WTC11 (cell line): ENCODE measurements at regions not wholly inside any gene's neighbourhood (a gene's known extent, or its start where the extent isn't known, plus 50 kb on each side); places are given as distances from the start of the nearest gene placed in this dataset.

Experiments
- ATAC-seq: fragments of 200-7000 bp; cut with Tn5 transposase; 2 replicates; pipeline ENCODE4 v1.10.0; 2021; ENCODE audit warnings: mild to moderate bottlenecking, moderate library complexity
- CTCF ChIA-PET: fragments of 300-600 bp; sonication (Branson Sonifier 250); formaldehyde crosslinking; loops from one replicate; lab custom pipeline; 2021; ENCODE audit warnings: antibody characterized with exemption; lab: Charles Lee
- POLR2A ChIA-PET: fragments of 350-600 bp; sonication (Branson Sonifier 250); formaldehyde crosslinking; loops from one replicate; lab custom pipeline; 2021; ENCODE audit warnings: antibody characterized with exemption; lab: Charles Lee
- DNase-seq: peaks from one replicate; pipeline ENCODE4 v3.0.0; 2021; ENCODE audit warnings: low spot score
- H3K27ac Mint-ChIP-seq: 2 replicates; pipeline ENCODE4 v1.8.0; 2021; ENCODE audit warnings: mixed read lengths
- H3K27me3 Mint-ChIP-seq: 2 replicates; pipeline ENCODE4 v1.8.0; 2021; ENCODE audit warnings: low read depth, mild to moderate bottlenecking, moderate library complexity, mixed read lengths
- H3K36me3 Mint-ChIP-seq: 2 replicates; pipeline ENCODE4 v1.8.0; 2021; ENCODE audit warnings: mixed read lengths
- H3K4me1 Mint-ChIP-seq: 2 replicates; pipeline ENCODE4 v1.8.0; 2022; ENCODE audit warnings: mixed read lengths
- H3K4me3 Mint-ChIP-seq: 2 replicates; pipeline ENCODE4 v1.8.0; 2021; ENCODE audit warnings: mild to moderate bottlenecking, moderate library complexity, mixed read lengths
- H3K9me3 Mint-ChIP-seq: 2 replicates; pipeline ENCODE4 v1.8.0; 2021; ENCODE audit warnings: mixed read lengths
- ATF6 ChIP-seq: sonication (generic); formaldehyde crosslinking; IDR thresholded peaks from 2 replicates; pipeline ENCODE4 v1.8.1; 2023; ENCODE audit warnings: mild to moderate bottlenecking, missing genetic modification reagents
- CBFB ChIP-seq: sonication (generic); formaldehyde crosslinking; IDR thresholded peaks from 2 replicates; pipeline ENCODE4 v1.8.1; 2022; ENCODE audit warnings: mild to moderate bottlenecking, low read depth, missing genetic modification reagents
- ELF4 ChIP-seq: sonication (generic); formaldehyde crosslinking; IDR thresholded peaks from 2 replicates; pipeline ENCODE4 v1.8.1; 2022; ENCODE audit warnings: low read depth, mild to moderate bottlenecking, moderate library complexity, missing genetic modification reagents
- GABPB1 ChIP-seq: sonication (generic); formaldehyde crosslinking; IDR thresholded peaks from 2 replicates; pipeline ENCODE4 v1.8.1; 2023; ENCODE audit warnings: mild to moderate bottlenecking, missing genetic modification reagents
- MLX ChIP-seq: sonication (generic); formaldehyde crosslinking; IDR thresholded peaks from 2 replicates; pipeline ENCODE4 v1.8.1; 2023; ENCODE audit warnings: mild to moderate bottlenecking, missing genetic modification reagents, moderate library complexity
- PRDM15 ChIP-seq: sonication (generic); formaldehyde crosslinking; IDR thresholded peaks from 2 replicates; pipeline ENCODE4 v1.8.0; 2022; ENCODE audit warnings: missing genetic modification reagents
- PRRX2 ChIP-seq: fragments of 250-450 bp; sonication (Bioruptor Pico); IDR thresholded peaks from 2 replicates; pipeline ENCODE4 v1.8.0; 2021; ENCODE audit warnings: mild to moderate bottlenecking
- TEAD1 ChIP-seq: sonication (generic); formaldehyde crosslinking; IDR thresholded peaks from 2 replicates; pipeline ENCODE4 v1.8.0; 2022; ENCODE audit warnings: mild to moderate bottlenecking, missing genetic modification reagents
- TP53 ChIP-seq: sonication (generic); formaldehyde crosslinking; IDR thresholded peaks from 2 replicates; pipeline ENCODE4 v1.8.1; 2023; ENCODE audit warnings: mild to moderate bottlenecking, missing genetic modification reagents
- ZBTB21 ChIP-seq: sonication (generic); formaldehyde crosslinking; IDR thresholded peaks from 2 replicates; pipeline ENCODE4 v1.8.1; 2023; ENCODE audit warnings: mild to moderate bottlenecking, missing genetic modification reagents, borderline replicate concordance
- ZNF219 ChIP-seq: sonication (generic); formaldehyde crosslinking; IDR thresholded peaks from 2 replicates; pipeline ENCODE4 v1.8.0; 2023; ENCODE audit warnings: missing genetic modification reagents, mild to moderate bottlenecking, borderline replicate concordance
- ZNF416 ChIP-seq: fragments of 250-450 bp; sonication (Bioruptor Pico); IDR thresholded peaks from 2 replicates; pipeline ENCODE4 v1.9.0; 2021; ENCODE audit warnings: mild to moderate bottlenecking, inconsistent platforms
- ZNF423 ChIP-seq: fragments of 250-450 bp; sonication (Bioruptor Pico); IDR thresholded peaks from 2 replicates; pipeline ENCODE4 v2.1.2; 2022; ENCODE audit warnings: mild to moderate bottlenecking, moderate library complexity
- ZNF425 ChIP-seq: fragments of 250-450 bp; sonication (Bioruptor Pico); conservative IDR thresholded peaks from 2 replicates; pipeline ENCODE4 v1.9.0; 2021; ENCODE audit warnings: mild to moderate bottlenecking
- TF ChIP-seq, protein P1 (sequence below): fragments of 250-450 bp; sonication (Bioruptor Pico); IDR thresholded peaks from 2 replicates; pipeline ENCODE4 v1.9.0; 2021; ENCODE audit warnings: mild to moderate bottlenecking
- TF ChIP-seq, protein P2 (sequence below): sonication (generic); formaldehyde crosslinking; conservative IDR thresholded peaks from 2 replicates; pipeline ENCODE4 v1.8.1; 2023; ENCODE audit warnings: mild to moderate bottlenecking, low read depth, missing genetic modification reagents, moderate library complexity

GRCh38 chr13:28602580-28602979 lies 56.4 kb upstream of the POMP start:
- ChIA-PET CTCF (interaction anchor here (1.0 kb wide), 1 partner anchor 54 kb away, joined by 3 read pairs; no protein-coding TSS in a partner anchor), POLR2A (interaction anchor here (0.6 kb wide), 1 partner anchor 214 kb away, joined by 3 read pairs; no protein-coding TSS in a partner anchor)
- Mint-ChIP-seq H3K4me3 (no peak overlapping the region), H3K36me3 (no peaks in the 10 kb centered on the region), H3K27me3 (no peaks in the 10 kb centered on the region; the same call in 1 of the 2 replicates), H3K4me1 (peaks cover 6% of the 10 kb centered on the region), H3K27ac (no peak overlapping the region), H3K9me3 (peaks cover 14% of the 10 kb centered on the region)
- TF ChIP-seq TP53 (CRISPR knock-in tag) (no peak), ZNF425 (no peak), ZBTB21 (CRISPR knock-in tag) (no peak)
- TF ChIP-seq, protein P1, sequence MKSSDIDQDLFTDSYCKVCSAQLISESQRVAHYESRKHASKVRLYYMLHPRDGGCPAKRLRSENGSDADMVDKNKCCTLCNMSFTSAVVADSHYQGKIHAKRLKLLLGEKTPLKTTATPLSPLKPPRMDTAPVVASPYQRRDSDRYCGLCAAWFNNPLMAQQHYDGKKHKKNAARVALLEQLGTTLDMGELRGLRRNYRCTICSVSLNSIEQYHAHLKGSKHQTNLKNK (CRISPR knock-in tag) = no peak
- TF ChIP-seq, protein P2, sequence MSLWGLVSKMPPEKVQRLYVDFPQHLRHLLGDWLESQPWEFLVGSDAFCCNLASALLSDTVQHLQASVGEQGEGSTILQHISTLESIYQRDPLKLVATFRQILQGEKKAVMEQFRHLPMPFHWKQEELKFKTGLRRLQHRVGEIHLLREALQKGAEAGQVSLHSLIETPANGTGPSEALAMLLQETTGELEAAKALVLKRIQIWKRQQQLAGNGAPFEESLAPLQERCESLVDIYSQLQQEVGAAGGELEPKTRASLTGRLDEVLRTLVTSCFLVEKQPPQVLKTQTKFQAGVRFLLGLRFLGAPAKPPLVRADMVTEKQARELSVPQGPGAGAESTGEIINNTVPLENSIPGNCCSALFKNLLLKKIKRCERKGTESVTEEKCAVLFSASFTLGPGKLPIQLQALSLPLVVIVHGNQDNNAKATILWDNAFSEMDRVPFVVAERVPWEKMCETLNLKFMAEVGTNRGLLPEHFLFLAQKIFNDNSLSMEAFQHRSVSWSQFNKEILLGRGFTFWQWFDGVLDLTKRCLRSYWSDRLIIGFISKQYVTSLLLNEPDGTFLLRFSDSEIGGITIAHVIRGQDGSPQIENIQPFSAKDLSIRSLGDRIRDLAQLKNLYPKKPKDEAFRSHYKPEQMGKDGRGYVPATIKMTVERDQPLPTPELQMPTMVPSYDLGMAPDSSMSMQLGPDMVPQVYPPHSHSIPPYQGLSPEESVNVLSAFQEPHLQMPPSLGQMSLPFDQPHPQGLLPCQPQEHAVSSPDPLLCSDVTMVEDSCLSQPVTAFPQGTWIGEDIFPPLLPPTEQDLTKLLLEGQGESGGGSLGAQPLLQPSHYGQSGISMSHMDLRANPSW (CRISPR knock-in tag) = no peak
- ATAC-seq (no peak), DNase-seq (no peak)

- ATAC-seq (no peak), DNase-seq (no peak)
- ChIA-PET CTCF (no interaction called here), POLR2A (no interaction called here)
- Mint-ChIP-seq H3K4me1 (peaks cover 6% of the 10 kb centered on the region), H3K27ac (no peak overlapping the region), H3K9me3 (peaks cover 14% of the 10 kb centered on the region), H3K36me3 (no peaks in the 10 kb centered on the region), H3K27me3 (no peaks in the 10 kb centered on the region; the same call in 1 of the 2 replicates), H3K4me3 (no peak overlapping the region)
- no peak for TF ChIP-seq MLX (CRISPR knock-in tag)
- no peak for TF ChIP-seq PRRX2 (CRISPR knock-in tag)
- TF ChIP-seq PRDM15 = no peak
- TF ChIP-seq TEAD1 = no peak
- no peak for TF ChIP-seq ZNF219 (CRISPR knock-in tag)
- no peak for TF ChIP-seq ZNF416 (CRISPR knock-in tag)
- TF ChIP-seq ATF6 = no peak
- no peak for TF ChIP-seq CBFB (CRISPR knock-in tag)
- no peak for TF ChIP-seq ZNF423
- TF ChIP-seq ELF4 (CRISPR knock-in tag) = no peak
- no peak for TF ChIP-seq GABPB1 (CRISPR knock-in tag)
Observed at GRCh38 chr13:28601581-28601980, 57.3 kb upstream of the POMP start.
